Dendritic cell treated with granulocyte-macrophage colony-stimulating factor and Interleukin-4, amounts not matched to agents 40 ng/mL and 50 ng/mL, for 4 days (primary cell): ENCODE measurements at regions not wholly inside any gene's neighbourhood (a gene's known extent, or its start where the extent isn't known, plus 50 kb on each side); places are given as distances from the start of the nearest gene placed in this dataset.

Experiments
- H3K27ac Mint-ChIP-seq: one replicate; pipeline ENCODE4 v1.8.0; 2022; ENCODE audit warnings: mild to moderate bottlenecking, mixed read lengths
- H3K27me3 Mint-ChIP-seq: one replicate; pipeline ENCODE4 v1.8.0; 2022; ENCODE audit warnings: mild to moderate bottlenecking, mixed read lengths
- H3K36me3 Mint-ChIP-seq: one replicate; pipeline ENCODE4 v1.8.0; 2022; ENCODE audit warnings: low read depth, mixed read lengths
- H3K4me1 Mint-ChIP-seq: one replicate; pipeline ENCODE4 v1.8.0; 2022; ENCODE audit warnings: low read depth, mixed read lengths
- H3K4me3 Mint-ChIP-seq: one replicate; pipeline ENCODE4 v1.8.0; 2022; ENCODE audit warnings: mild to moderate bottlenecking, moderate library complexity, mixed read lengths
- H3K9me3 Mint-ChIP-seq: one replicate; pipeline ENCODE4 v1.8.0; 2022; ENCODE audit warnings: mixed read lengths
- intact Hi-C: fragments of 100-400 bp; cut with micrococcal nuclease; formaldehyde crosslinking; loops from one replicate; pipeline ENCODE4 v1.15.0; 2022

DNA sequence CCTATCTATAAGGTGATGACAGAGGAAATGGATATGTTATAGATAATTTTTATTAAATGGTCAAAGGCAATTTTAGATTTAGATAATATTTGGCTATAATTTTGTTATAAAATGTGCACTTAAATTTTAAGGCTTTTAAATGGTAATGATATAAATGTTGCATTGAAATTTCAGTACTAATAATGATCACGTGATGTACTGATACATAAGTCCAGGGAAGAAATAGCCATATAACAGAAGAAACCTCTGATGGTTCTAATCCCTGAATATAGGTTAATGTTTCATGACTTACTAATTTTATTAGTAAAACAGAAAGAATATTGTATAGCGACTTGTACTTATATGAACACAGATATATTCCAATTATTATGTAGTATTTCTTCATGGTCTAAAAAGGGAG is 211.9 kb downstream of the SOCS6 start:
- Mint-ChIP-seq H3K27ac (no peak overlapping the region), H3K4me3 (no peak overlapping the region), H3K36me3 (no peaks in the 10 kb centered on the region), H3K9me3 (no peaks in the 10 kb centered on the region), H3K27me3 (no peaks in the 10 kb centered on the region), H3K4me1 (peaks cover 6% of the 10 kb centered on the region)
- intact Hi-C loops, result no loop called here

DNA sequence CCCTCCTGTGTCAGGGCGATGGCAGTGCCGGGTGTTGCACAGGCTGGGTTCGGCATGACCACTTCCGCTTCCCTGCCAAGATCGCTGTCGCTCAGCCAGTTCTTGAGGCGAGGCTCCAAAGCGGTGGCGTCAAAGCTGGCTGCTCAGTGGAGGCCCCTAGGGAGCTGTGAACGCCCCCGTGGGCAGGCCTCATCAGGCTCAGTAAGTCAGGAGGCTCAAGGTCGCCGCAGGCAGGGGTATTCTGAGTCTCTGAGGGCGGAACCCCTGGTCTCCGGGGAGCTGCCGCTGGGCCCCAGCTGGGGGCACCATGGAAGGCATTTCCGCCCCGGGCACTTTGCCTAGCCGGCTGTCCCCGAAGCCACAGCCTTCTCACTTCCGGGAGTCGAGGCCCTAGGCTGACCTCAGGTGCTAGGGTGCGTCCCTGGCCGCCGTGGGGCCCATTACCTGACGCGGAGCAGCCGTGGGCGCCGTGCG is 210.4 kb downstream of the SOCS6 start:
- Mint-ChIP-seq H3K36me3 (no peaks in the 10 kb centered on the region), H3K4me3 (no peak overlapping the region), H3K27me3 (no peaks in the 10 kb centered on the region), H3K4me1 (peaks cover 6% of the 10 kb centered on the region), H3K9me3 (no peaks in the 10 kb centered on the region), H3K27ac (no peak overlapping the region)
- intact Hi-C loops, result no loop called here

- no peak overlapping the region for H3K27ac Mint-ChIP-seq
- no peaks in the 10 kb centered on the region for H3K27me3 Mint-ChIP-seq
Measured at GRCh38 chr18:70496353-70497294, 207.8 kb downstream of the SOCS6 start.

DNA sequence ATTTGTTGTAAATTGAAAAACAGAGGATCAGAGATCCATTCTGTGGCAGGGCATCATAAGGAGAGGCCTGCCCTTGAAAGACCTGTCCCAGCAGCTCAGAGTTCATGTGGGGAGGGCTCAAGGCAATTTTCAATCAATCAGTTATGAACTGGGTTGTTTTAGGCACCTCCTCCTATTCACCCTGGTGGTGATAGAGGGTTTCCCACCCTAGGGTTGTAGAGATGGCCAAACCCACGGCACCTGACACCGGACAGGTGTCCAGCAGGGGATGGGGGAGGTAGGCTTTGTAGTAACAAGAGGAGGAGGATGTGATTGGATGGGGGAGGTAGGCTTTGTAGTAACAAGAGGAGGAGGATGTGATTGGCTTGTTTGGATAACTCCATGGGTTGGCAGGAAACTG is 205.7 kb downstream of the SOCS6 start:
- H3K27ac Mint-ChIP-seq, result no peak overlapping the region
- H3K36me3 Mint-ChIP-seq, result no peaks in the 10 kb centered on the region
- H3K27me3 Mint-ChIP-seq, result no peaks in the 10 kb centered on the region

More at GRCh38 chr18:70496353-70497294, 207.8 kb downstream of the SOCS6 start:
- Mint-ChIP-seq H3K36me3 (no peaks in the 10 kb centered on the region), H3K4me3 (no peak overlapping the region), H3K9me3 (no peaks in the 10 kb centered on the region), H3K4me1 (no peaks in the 10 kb centered on the region)
- intact Hi-C loops, result no loop called here

DNA sequence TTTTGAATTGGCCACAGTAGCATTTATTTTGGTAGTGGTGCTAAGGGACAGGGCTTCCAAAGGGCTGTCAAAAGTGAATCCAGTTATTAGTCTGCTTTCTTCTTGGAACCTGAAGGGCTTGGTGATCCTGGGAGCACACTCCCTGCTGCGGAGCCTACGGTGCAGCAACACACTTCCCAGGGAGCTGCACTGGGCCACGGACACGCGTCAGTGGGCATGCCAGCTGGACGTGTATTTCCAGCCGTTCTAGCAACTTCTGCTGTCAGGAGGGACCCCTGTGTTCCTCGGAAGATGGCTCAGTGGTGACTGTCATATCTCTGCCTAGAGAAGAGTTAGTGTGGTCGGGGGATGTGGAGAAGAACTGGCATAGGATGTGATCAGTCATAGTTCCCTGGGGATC is 204.6 kb downstream of the SOCS6 start:
- peaks cover 15% of the 10 kb centered on the region for H3K4me1 Mint-ChIP-seq
- H3K9me3 Mint-ChIP-seq, result no peaks in the 10 kb centered on the region
- H3K27me3 Mint-ChIP-seq, result no peaks in the 10 kb centered on the region
- no peaks in the 10 kb centered on the region for H3K36me3 Mint-ChIP-seq
- intact Hi-C loops, result no loop called here
- H3K4me3 Mint-ChIP-seq, result no peak overlapping the region
- no peak overlapping the region for H3K27ac Mint-ChIP-seq

More for the DNA sequence above, 205.7 kb downstream of the SOCS6 start:
- H3K4me3 Mint-ChIP-seq, result no peak overlapping the region
- peaks cover 12% of the 10 kb centered on the region for H3K4me1 Mint-ChIP-seq
- intact Hi-C loops, result no loop called here
- H3K9me3 Mint-ChIP-seq, result no peaks in the 10 kb centered on the region

DNA sequence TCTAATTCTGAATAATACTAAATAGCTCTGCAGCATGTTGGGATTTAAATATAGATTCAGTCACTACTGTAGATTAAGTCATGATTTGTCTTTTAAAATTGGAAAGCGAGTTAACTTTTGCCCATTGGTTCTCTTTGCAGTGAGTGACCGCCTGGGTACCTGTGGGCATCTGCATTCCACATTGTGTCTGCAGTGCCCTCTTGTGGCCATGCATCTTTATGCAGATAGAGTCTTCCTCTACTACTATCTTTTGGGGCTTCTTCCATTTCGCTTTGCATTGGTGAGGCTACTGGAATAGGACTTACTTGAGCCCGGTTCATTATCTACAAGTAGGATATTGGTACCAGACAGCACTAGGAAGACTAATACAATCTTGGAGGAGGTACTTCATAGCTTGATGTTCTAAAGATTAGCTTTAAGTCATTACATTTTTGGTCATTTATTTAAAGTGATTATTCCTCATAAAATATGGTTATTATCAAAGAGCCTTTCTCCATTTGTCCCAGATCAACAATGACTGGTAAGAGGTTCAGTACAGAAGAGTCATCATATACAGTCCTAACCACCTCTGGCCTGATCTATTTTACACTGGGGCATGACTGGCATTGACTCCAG is 203.0 kb downstream of the SOCS6 start:
- H3K4me3 Mint-ChIP-seq, result no peak overlapping the region
- H3K9me3 Mint-ChIP-seq, result no peaks in the 10 kb centered on the region
- intact Hi-C loops, result loop anchor here (1.0 kb wide), 1 partner anchor 28 kb away; no protein-coding TSS in a partner anchor
- H3K27ac Mint-ChIP-seq, result no peak overlapping the region
- H3K27me3 Mint-ChIP-seq, result no peaks in the 10 kb centered on the region
- no peaks in the 10 kb centered on the region for H3K36me3 Mint-ChIP-seq
- peaks cover 15% of the 10 kb centered on the region for H3K4me1 Mint-ChIP-seq

GRCh38 chr18:70489986-70490933 is 201.4 kb downstream of the SOCS6 start:
- Mint-ChIP-seq H3K9me3 (no peaks in the 10 kb centered on the region), H3K4me3 (peak overlapping the region; percentile 13), H3K27ac (peak overlapping the region; percentile 49), H3K36me3 (no peaks in the 10 kb centered on the region), H3K4me1 (peaks cover 15% of the 10 kb centered on the region), H3K27me3 (no peaks in the 10 kb centered on the region)
- intact Hi-C loops, result no loop called here

GRCh38 chr18:70489571-70489970 is 200.7 kb downstream of the SOCS6 start:
- no peaks in the 10 kb centered on the region for H3K27me3 Mint-ChIP-seq
- H3K27ac Mint-ChIP-seq, result peak overlapping the region; percentile 49
- intact Hi-C loops, result no loop called here
- no peaks in the 10 kb centered on the region for H3K9me3 Mint-ChIP-seq
- peaks cover 15% of the 10 kb centered on the region for H3K4me1 Mint-ChIP-seq
- H3K4me3 Mint-ChIP-seq, result peak overlapping the region; percentile 13
- H3K36me3 Mint-ChIP-seq, result no peaks in the 10 kb centered on the region

GRCh38 chr18:70469916-70470315 is 181.1 kb downstream of the SOCS6 start:
- Mint-ChIP-seq H3K9me3 (peaks cover 9% of the 10 kb centered on the region), H3K4me3 (no peak overlapping the region), H3K4me1 (peaks cover 33% of the 10 kb centered on the region), H3K27ac (no peak overlapping the region), H3K36me3 (no peaks in the 10 kb centered on the region), H3K27me3 (no peaks in the 10 kb centered on the region)
- intact Hi-C loops, result no loop called here

DNA sequence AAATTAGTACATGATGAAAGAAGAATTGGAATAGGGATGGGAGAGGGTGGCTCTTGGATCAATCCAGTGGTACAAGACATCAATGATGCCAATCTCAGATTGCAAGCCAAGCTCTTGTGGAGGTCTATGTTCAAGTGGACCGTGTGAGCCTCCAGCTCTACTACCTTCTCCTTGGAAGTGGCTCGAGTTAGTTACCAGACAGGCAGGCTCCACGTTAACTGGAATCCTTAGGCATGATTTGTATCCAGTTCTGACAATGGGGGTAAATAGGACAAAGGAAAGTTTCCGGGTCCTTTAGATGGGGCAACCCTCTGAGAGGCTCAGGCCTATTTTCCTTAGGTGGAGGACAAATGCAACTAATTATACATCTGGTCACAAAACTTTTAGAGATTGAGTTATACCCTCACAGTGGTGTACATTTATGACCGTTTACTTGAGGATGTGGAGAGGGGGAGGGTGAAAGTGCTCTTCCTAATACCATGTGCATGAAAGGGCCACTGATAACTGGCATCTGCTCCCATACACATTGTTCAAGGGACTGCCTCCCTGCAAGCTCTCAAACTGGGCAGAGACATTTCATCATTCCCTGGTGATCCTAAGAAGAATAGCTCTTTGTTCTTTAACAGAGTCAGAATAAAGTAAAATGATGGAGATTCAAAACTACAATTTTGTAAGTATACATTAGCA is 180.2 kb downstream of the SOCS6 start:
- H3K4me3 Mint-ChIP-seq, result no peak overlapping the region
- no peaks in the 10 kb centered on the region for H3K27me3 Mint-ChIP-seq
- H3K9me3 Mint-ChIP-seq, result peaks cover 9% of the 10 kb centered on the region
- peaks cover 37% of the 10 kb centered on the region for H3K4me1 Mint-ChIP-seq
- H3K27ac Mint-ChIP-seq, result no peak overlapping the region
- intact Hi-C loops, result no loop called here
- no peaks in the 10 kb centered on the region for H3K36me3 Mint-ChIP-seq

DNA sequence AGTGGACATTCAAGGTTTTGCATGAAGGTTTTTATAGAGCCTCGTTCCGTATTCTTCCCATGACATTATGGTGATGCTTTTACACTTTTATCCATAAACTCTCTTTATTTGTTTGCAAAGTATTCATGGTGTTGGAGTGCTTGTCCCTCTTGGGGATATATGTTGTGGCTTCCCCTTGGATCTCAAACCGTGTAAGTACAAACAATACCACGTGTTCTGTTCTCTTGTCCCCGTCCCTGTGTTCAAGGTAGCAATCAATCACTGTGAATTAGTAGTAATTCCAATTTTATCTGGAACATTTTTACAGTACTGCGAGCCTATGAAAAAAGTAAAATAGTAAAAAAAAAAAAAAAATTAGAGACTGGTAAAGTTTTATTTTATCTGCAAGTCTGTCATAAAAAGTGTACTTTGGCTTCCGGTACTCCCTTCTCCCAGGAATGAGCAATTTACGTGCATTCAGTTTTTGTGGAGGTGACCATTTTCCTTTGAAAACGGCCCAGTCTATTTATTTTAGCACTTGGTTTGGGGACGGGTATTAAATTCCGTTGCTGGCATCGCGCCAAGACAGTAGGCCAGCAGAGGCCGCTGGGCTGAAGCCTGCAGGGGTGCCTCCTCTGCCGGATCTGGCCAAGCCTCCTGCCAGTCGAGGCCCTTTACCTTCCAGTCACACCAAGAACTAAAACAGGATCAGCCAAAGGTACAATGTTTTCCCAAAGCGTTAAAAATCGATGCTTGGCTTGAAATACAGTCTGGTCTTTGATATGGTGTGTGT is 175.7 kb downstream of the SOCS6 start:
- H3K36me3 Mint-ChIP-seq, result no peaks in the 10 kb centered on the region
- peak overlapping the region; percentile 61 for H3K4me3 Mint-ChIP-seq
- H3K27me3 Mint-ChIP-seq, result no peaks in the 10 kb centered on the region
- peaks cover 25% of the 10 kb centered on the region for H3K4me1 Mint-ChIP-seq
- intact Hi-C loops, result loop anchor here (1.0 kb wide), 1 partner anchor 27 kb away; no protein-coding TSS in a partner anchor
- peaks cover 9% of the 10 kb centered on the region for H3K9me3 Mint-ChIP-seq
- no peak overlapping the region for H3K27ac Mint-ChIP-seq

DNA sequence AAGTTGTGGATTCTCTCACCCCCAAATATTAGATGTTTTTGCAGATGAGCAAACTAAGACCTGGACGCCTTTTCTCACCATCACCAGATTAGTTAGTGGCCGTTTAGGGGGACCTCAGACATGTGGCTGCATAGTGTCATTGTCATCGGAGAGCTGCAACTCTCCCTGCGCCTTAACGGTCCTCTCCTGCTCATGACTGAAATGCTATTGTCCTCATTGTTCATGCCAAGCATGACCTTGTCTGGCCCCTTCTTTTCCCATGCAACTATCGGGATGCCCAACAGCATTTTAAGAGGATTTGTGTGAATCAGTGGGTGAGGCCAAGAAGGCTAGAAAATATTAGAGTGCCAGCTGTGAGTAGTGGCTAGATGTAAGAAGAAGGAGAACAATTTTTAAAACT is 174.2 kb downstream of the SOCS6 start:
- H3K27me3 Mint-ChIP-seq, result no peaks in the 10 kb centered on the region
- no peaks in the 10 kb centered on the region for H3K36me3 Mint-ChIP-seq
- peaks cover 9% of the 10 kb centered on the region for H3K9me3 Mint-ChIP-seq
- no peak overlapping the region for H3K27ac Mint-ChIP-seq
- peaks cover 19% of the 10 kb centered on the region for H3K4me1 Mint-ChIP-seq
- intact Hi-C loops, result no loop called here
- H3K4me3 Mint-ChIP-seq, result no peak overlapping the region
